Activated naive CD4-positive, alpha-beta T cell treated with anti-CD3 and anti-CD28 coated beads, Interleukin-2, amount 10 ng/mL, durations not matched to agents 7 days and 5 days (primary cell): ENCODE measurements at regions not wholly inside any gene's neighbourhood (a gene's known extent, or its start where the extent isn't known, plus 50 kb on each side); places are given as distances from the start of the nearest gene placed in this dataset.
"Not testable (repeated sequence)": the region's sequence is repeated elsewhere in the genome, so short reads cannot be mapped to it uniquely, and the experiment has no call there.

Experiments
- CTCF ChIA-PET: fragments of 350-600 bp; sonication (Branson Sonifier 250); formaldehyde crosslinking; loops from one replicate; lab custom pipeline; 2021; ENCODE audit warnings: antibody characterized with exemption; lab: Charles Lee
- DNase-seq: peaks from one replicate; pipeline ENCODE4 v3.0.0-alpha.2; 2020
- H3K27ac Mint-ChIP-seq: one replicate; pipeline ENCODE4 v1.8.0; 2021; ENCODE audit warnings: mild to moderate bottlenecking, moderate library complexity, mixed read lengths
- H3K27me3 Mint-ChIP-seq: one replicate; pipeline ENCODE4 v1.8.0; 2021; ENCODE audit warnings: mild to moderate bottlenecking, mixed read lengths
- H3K36me3 Mint-ChIP-seq: one replicate; pipeline ENCODE4 v1.8.0; 2021; ENCODE audit warnings: mixed read lengths
- H3K4me1 Mint-ChIP-seq: one replicate; pipeline ENCODE4 v1.8.0; 2021; ENCODE audit warnings: mixed read lengths
- H3K4me3 Mint-ChIP-seq: one replicate; pipeline ENCODE4 v1.8.0; 2021; ENCODE audit warnings: mild to moderate bottlenecking, moderate library complexity, mixed read lengths
- H3K9me3 Mint-ChIP-seq: one replicate; pipeline ENCODE4 v1.8.0; 2021; ENCODE audit warnings: mixed read lengths

GRCh38 chr10:18949391-18949790 lies 99.2 kb upstream of the MALRD1 start:
- no peaks in the 10 kb centered on the region for H3K36me3 Mint-ChIP-seq
- no peak overlapping the region for H3K4me3 Mint-ChIP-seq
- CTCF ChIA-PET: no interaction called here
- peaks cover 1% of the 10 kb centered on the region for H3K9me3 Mint-ChIP-seq
- no peak for DNase-seq
- H3K27me3 Mint-ChIP-seq: no peaks in the 10 kb centered on the region
- no peaks in the 10 kb centered on the region for H3K4me1 Mint-ChIP-seq
- H3K27ac Mint-ChIP-seq: no peak overlapping the region

GRCh38 chr10:18951072-18951823 lies 97.4 kb upstream of the MALRD1 start:
- H3K27me3 Mint-ChIP-seq, H3K4me1 Mint-ChIP-seq, CTCF ChIA-PET, H3K9me3 Mint-ChIP-seq, H3K36me3 Mint-ChIP-seq, DNase-seq, H3K4me3 Mint-ChIP-seq, H3K27ac Mint-ChIP-seq: not testable (repeated sequence)

GRCh38 chr10:18955061-18955460 lies 93.5 kb upstream of the MALRD1 start:
- H3K4me3 Mint-ChIP-seq: no peak overlapping the region
- peaks cover 12% of the 10 kb centered on the region for H3K9me3 Mint-ChIP-seq
- no peaks in the 10 kb centered on the region for H3K36me3 Mint-ChIP-seq
- H3K27ac Mint-ChIP-seq: no peak overlapping the region
- H3K4me1 Mint-ChIP-seq: no peaks in the 10 kb centered on the region
- CTCF ChIA-PET: no interaction called here
- no peaks in the 10 kb centered on the region for H3K27me3 Mint-ChIP-seq
- DNase-seq: no peak

- Mint-ChIP-seq H3K4me1 (no peaks in the 10 kb centered on the region), H3K9me3 (peaks cover 12% of the 10 kb centered on the region), H3K4me3 (no peak overlapping the region), H3K27ac (no peak overlapping the region), H3K27me3 (no peaks in the 10 kb centered on the region), H3K36me3 (no peaks in the 10 kb centered on the region)
- CTCF ChIA-PET: no interaction called here
- no peak for DNase-seq
Measured at GRCh38 chr10:18959369-18959768, 89.2 kb upstream of the MALRD1 start.

GRCh38 chr10:18960466-18961079 lies 88.0 kb upstream of the MALRD1 start:
- Mint-ChIP-seq H3K4me1 (no peaks in the 10 kb centered on the region), H3K27me3 (no peaks in the 10 kb centered on the region), H3K4me3 (no peak overlapping the region), H3K27ac (no peak overlapping the region), H3K9me3 (peaks cover 12% of the 10 kb centered on the region), H3K36me3 (no peaks in the 10 kb centered on the region)
- CTCF ChIA-PET: no interaction called here
- no peak for DNase-seq

GRCh38 chr10:18968159-18968558 lies 80.4 kb upstream of the MALRD1 start:
- no peak for DNase-seq
- no peaks in the 10 kb centered on the region for H3K27me3 Mint-ChIP-seq
- no peak overlapping the region for H3K27ac Mint-ChIP-seq
- H3K4me3 Mint-ChIP-seq: no peak overlapping the region
- CTCF ChIA-PET: no interaction called here
- H3K9me3 Mint-ChIP-seq: peaks cover 18% of the 10 kb centered on the region
- H3K4me1 Mint-ChIP-seq: no peaks in the 10 kb centered on the region
- no peaks in the 10 kb centered on the region for H3K36me3 Mint-ChIP-seq

GRCh38 chr10:18976696-18977251 lies 71.8 kb upstream of the MALRD1 start:
- CTCF ChIA-PET: no interaction called here
- Mint-ChIP-seq H3K4me1 (no peaks in the 10 kb centered on the region), H3K27me3 (no peaks in the 10 kb centered on the region), H3K27ac (no peak overlapping the region), H3K36me3 (no peaks in the 10 kb centered on the region), H3K9me3 (peaks cover 8% of the 10 kb centered on the region), H3K4me3 (no peak overlapping the region)
- DNase-seq: no peak

- Mint-ChIP-seq H3K4me3 (no peak overlapping the region), H3K36me3 (no peaks in the 10 kb centered on the region), H3K27ac (no peak overlapping the region), H3K4me1 (no peaks in the 10 kb centered on the region), H3K27me3 (no peaks in the 10 kb centered on the region), H3K9me3 (peaks cover 4% of the 10 kb centered on the region)
- CTCF ChIA-PET: no interaction called here
- no peak for DNase-seq
Measured at GRCh38 chr10:18980089-18980629, 68.4 kb upstream of the MALRD1 start.

- no peaks in the 10 kb centered on the region for H3K4me1 Mint-ChIP-seq
- no peak overlapping the region for H3K27ac Mint-ChIP-seq
- DNase-seq: no peak
- CTCF ChIA-PET: no interaction called here
- peaks cover 17% of the 10 kb centered on the region for H3K9me3 Mint-ChIP-seq
- no peaks in the 10 kb centered on the region for H3K36me3 Mint-ChIP-seq
- no peaks in the 10 kb centered on the region for H3K27me3 Mint-ChIP-seq
- no peak overlapping the region for H3K4me3 Mint-ChIP-seq
Measured at GRCh38 chr10:18984531-18984930, 64.1 kb upstream of the MALRD1 start.

- Mint-ChIP-seq H3K4me1 (no peaks in the 10 kb centered on the region), H3K4me3 (no peak overlapping the region), H3K36me3 (no peaks in the 10 kb centered on the region), H3K27ac (no peak overlapping the region), H3K27me3 (no peaks in the 10 kb centered on the region), H3K9me3 (peaks cover 22% of the 10 kb centered on the region)
- no peak for DNase-seq
- CTCF ChIA-PET: no interaction called here
Measured at GRCh38 chr10:18988338-18988737, 60.3 kb upstream of the MALRD1 start.
